RCC 7860 (cell line): ENCODE measurements at regions not wholly inside any gene's neighbourhood (a gene's known extent, or its start where the extent isn't known, plus 50 kb on each side); places are given as distances from the start of the nearest gene placed in this dataset.
"Not testable (repeated sequence)": the region's sequence is repeated elsewhere in the genome, so short reads cannot be mapped to it uniquely, and the experiment has no call there.

ENCODE experiments used
- DNase-seq: peaks from one replicate; pipeline ENCODE4 v3.0.0-alpha.2; 2015; ENCODE audit warnings: low spot score
- FAIRE-seq: peaks from 2 replicates; lab custom pipeline; 2012; peaks lifted over from hg19 to GRCh38; lab: Jason Lieb, UNC

DNA sequence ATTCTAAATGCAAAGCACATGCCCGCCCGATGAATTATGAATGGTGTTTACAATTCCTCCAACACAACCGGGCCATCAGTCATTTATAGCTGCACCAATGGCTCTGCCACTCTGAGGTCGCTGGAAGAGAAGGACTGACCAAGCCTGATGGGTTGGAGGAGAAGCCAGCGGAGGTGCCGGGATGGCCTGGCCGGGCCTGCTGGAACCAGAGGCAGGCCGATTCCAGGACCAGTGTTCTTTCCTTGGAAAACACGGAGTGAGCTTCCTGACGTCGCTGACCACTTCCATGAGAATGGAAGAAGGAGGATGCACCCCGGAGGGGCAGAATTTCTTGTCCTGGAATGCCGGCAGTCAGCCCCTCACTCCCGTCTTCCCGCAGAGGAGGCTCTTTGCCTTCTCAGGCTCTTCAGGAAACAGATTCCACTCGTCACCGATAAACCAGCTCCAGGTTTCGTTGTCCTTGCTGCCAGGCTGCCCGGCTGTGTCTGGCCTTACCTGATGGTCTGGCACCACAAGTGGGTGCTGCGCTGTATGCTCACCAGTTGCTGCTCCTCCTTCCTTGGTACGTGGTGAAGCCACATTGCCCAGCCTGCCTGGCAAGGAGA lies 358.5 kb upstream of the SFSWAP start:
- no peak for FAIRE-seq
- DNase-seq, result no peak

- no peak for FAIRE-seq
Observed at GRCh38 chr12:131353376-131353775, 357.5 kb upstream of the SFSWAP start.

DNA sequence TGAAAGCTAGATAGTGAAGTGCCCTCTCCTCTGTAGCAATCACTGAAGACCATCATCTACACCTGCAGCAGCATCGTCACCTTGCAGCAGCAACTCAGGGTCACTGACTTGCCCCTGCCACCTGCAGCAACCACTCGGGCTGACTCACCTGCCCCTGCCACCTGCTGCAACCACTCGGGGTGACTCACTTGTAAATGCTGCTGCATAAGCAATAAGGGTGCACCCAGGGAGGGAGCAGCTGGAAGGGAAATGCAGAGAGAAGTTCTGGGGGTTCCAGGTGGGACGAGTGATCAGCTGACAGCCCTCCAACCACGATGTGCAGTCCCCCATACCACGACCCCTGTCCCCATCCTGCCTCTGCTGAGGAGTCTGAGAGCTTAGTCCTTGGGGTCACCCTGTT lies 357.1 kb upstream of the SFSWAP start:
- DNase-seq (no peak), FAIRE-seq (no peak)

More at GRCh38 chr12:131353376-131353775, 357.5 kb upstream of the SFSWAP start:
- no peak for DNase-seq

DNA sequence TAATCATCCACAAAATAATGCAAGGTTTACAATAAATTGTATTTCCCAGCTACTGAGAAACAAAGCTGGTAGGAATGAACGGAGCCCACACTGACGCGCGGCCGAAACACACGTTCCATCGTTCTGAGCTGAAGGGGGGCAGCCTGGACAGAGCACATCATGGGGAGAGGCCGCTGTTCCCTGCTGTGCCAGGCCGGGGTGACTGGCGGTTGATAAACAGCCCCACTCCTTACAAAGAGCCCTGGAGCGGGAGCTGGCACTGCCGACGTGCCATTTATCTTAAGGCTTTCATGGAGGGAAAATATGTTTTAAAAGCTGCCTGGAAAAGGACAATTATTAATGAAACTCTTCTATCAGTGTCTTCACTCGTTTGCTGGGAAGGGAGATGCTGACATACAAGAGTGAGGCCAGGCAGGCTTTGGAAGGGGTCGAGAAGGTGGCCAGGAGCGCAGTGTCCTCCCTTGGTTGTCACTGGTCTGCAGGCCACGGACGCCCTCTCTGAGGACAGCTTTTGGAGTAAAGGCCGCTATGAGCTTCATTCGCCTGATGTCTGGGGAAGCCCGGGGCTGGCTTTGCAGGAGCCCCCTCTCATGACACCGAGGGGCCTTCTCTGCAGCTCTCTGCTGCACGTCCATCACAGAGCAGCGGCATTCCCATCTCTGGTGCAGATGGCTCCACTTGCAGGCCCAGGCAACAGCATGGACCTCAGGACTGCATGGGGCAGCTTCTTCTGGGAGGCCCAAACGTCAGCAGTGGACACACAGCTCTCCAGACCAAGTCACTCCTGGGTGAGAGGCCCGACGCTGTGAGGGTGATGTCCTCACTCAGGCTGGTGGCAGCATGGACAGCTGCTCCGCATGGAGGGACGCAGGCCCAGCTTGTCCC lies 355.3 kb upstream of the SFSWAP start:
- DNase-seq (no peak), FAIRE-seq (no peak)

GRCh38 chr12:131356485-131357184 lies 354.3 kb upstream of the SFSWAP start:
- DNase-seq (no peak), FAIRE-seq (no peak)

DNA sequence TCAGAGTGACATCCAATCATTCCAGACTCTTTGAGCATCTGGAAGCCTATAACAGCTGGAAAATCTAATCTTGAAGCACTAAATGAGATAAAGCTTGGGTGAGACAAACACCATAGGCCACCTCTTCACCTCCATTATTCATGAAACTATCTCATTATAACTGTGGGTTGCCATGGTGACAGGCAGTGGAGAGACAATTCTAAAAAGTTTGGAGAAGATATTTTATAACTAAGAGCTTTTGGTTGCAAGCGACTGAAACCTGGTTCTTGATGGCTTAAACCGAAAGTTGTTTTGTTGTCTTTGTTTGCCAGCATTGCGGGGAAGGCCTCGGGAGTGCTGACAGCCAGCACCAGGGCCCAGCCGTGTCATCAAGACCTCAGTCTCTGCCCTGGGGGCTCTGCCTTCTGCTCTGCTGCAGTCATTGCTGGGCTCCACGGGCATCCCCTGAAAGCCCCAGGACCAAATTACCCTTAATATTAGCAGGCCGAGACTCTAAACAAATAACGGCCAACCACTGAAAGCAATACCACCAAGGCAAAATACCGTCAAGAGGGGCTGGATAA lies 353.6 kb upstream of the SFSWAP start:
- FAIRE-seq, result no peak

GRCh38 chr12:131357920-131358319 lies 353.0 kb upstream of the SFSWAP start:
- DNase-seq, result no peak
- FAIRE-seq, result no peak

More for the DNA sequence above, 353.6 kb upstream of the SFSWAP start:
- no peak for DNase-seq

- FAIRE-seq (no peak), DNase-seq (no peak)
Observed at GRCh38 chr12:131362291-131363211, 348.3 kb upstream of the SFSWAP start.

- FAIRE-seq (no peak), DNase-seq (no peak)
Observed at GRCh38 chr12:131363393-131363792, 347.5 kb upstream of the SFSWAP start.

DNA sequence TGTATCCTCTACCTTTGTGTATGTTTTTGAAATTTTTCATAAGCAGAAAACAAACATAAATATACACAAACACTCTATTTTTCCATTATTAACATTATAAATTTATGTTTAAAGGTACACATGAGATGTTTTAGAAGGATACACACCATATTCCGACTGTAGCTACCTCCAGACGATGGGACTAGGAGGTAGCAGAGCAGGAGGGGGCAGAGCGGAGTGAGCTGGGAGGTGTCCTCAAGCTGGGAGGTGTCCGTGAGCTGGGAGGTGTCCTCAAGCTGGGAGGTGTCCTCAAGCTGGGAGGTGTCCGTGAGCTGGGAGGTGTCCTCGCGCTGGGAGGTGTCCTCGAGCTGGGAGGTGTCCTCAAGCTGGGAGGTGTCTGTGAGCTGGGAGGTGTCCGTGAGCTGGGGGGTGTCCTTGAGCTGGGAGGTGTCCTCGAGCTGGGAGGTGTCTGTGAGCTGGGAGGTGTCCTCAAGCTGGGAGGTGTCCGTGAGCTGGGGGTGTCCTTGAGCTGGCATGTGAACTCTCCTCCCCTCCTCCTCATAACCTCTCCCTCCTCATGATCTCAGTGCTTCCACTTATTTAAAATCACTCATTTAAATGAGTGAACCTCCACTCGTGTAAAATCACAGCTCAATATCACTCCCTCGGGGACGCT lies 346.9 kb upstream of the SFSWAP start:
- no peak for FAIRE-seq

DNA sequence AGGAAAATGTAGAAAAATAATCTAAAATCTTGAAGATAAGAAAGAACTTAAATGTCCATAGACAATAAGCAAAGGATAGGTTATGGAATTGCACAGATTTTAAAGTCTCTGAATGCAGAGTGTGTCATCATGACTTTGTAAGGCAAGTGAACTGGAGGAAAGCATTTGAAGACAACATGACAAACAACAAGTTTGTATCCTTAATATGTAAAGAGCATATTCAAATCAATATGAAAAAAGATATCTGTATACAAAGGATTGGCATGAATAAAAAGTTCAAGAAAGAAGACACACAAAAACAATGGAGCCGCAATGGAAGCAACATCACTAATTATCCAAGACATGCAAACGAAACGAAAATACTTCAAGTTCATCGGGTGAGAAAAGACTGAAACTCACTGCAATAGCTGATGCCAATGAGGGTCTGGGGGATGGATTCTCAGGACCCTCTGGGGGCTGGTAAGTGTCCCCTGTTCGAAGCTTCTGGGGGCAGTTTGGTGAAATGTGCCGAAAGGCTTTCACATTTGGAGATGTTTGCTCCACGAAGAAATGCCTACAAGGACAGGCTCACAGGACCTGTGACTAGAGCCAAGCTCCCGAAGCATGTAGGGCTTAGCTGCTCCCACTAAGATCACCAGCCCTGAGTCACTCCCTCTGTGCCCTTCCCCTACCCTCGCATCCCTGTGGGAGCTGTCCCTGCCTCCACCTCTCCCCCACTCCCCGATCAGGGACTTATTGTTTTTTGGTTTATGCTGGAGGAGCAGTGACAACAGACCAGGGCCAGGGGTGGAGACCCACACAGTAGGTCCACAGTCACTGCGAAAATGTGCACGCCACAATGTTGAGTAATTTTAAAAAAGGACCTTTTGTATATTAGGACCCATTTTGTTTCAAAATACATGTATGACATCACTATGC lies 345.7 kb upstream of the SFSWAP start:
- no peak for DNase-seq
- no peak for FAIRE-seq

More for the DNA sequence above, 346.9 kb upstream of the SFSWAP start:
- no peak for DNase-seq

DNA sequence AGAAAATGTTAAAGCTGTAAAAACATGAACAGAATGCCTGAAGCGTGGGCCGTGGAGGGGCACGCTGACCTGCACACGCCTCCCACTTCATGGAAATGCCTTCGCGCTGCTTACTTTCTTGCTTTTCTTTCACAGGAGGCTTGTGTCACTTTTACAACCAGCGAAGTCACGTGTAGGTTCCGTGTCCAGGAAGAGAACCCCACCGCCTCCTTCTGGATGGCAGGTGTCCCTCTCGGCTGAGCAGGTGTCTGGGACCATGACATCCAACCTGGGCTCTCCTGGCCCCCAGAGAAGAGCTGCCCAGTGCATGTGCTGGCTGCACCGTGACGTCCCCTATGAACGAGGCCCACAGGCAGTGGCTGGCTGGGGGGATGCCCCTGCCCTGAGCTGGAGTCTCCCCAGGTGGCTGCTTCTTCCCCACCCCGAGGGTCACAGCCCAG lies 345.0 kb upstream of the SFSWAP start:
- no peak for DNase-seq
- no peak for FAIRE-seq

DNA sequence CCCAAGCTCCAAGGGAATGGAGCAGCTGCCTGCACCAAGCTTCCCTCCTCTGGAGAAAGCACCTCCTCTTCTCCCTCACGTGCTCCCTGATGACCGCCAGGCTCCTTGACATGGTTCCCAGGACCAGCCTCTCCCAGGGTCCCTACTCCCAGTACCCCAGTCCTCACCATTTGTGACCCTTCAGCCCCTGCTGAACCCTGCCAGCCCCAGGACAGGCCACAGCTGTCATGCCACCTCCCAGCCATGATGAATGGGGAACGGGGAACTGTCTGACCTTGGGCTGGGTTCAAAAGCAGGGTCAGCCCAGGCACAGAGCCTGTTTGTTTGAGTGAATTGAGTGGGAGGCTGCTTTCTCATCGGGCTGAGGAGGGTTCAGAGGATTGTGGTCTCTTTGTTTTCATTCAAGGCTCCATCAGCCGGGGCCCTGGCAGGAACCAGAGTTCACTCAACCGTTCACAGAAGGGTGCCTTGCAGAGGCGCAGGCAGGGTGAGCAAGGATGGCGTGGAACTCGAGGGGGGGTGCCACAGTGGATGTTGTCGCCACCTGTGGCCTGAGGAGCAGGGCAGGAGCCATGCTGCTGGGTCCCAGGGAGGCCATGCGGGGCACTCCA lies 344.5 kb upstream of the SFSWAP start:
- FAIRE-seq, result no peak
- no peak for DNase-seq

DNA sequence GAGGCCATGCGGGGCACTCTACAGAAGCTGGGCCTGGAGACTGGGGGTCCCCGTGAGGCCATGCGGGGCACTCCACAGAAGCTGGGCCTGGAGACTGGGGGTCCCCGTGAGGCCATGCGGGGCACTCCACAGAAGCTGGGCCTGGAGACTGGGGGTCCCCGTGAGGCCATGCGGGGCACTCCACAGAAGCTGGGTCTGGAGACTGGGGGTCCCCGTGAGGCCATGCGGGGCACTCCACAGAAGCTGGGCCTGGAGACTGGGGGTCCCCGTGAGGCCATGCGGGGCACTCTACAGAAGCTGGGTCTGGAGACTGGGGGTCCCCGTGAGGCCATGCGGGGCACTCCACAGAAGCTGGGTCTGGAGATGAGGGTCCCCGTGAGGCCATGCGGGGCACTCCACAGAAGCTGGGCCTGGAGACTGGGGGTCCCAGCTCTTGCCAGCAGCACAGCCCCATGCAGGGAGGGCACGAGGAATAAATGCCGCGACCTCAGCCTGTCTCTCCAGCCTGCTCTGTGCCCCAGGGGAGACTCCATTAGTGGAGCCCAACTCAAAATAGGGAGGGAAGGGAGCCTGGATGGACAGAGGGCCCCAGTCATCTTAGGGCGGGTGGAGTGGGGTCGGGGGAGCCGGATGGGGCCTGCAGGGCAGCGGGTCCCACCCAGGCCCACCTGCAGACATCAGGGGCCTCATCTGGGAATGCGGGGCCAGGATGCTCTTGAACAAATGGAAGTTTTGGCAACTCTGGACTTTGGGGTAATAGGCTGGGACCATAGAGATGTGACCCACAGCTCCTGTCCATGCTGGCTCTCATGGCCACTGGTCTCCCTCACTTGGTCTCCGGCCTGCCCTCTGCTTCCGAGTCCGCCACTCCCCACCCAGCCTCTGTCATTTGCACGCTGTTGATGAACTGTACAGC lies 343.6 kb upstream of the SFSWAP start:
- FAIRE-seq, DNase-seq: not testable (repeated sequence)

DNA sequence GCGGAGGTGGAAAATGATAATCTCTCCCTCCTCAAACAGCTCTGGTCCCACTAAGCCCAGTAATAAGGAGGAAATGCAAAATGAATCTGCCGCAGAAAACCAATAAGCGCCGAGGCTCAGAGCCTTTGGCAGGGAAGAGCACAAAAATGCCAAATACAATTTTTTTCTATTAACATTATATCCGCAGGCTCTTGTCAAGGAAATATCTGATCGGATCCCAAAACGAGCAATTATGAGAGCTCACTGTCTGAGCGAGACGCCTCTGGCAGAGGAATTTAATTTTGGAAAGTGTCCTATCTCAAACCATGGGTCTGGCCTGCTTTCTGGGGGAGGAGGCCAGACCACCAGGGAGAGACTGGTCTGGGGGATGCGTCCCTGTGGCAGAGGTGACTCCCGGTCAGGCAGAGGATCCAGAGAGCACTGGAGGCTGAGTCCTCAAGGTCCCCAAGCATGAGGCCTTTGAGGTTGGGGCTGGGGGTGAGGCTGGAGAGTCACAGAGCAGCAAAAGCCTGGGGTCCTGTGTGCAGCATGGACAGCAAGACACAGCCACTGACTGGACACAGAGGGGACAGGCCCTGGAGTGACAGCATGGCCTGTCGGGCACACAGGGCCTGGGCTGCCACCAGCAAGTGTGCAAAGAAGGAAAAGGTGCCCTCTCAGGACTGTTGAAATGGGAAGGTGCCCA lies 342.8 kb upstream of the SFSWAP start:
- FAIRE-seq (no peak), DNase-seq (no peak)

DNA sequence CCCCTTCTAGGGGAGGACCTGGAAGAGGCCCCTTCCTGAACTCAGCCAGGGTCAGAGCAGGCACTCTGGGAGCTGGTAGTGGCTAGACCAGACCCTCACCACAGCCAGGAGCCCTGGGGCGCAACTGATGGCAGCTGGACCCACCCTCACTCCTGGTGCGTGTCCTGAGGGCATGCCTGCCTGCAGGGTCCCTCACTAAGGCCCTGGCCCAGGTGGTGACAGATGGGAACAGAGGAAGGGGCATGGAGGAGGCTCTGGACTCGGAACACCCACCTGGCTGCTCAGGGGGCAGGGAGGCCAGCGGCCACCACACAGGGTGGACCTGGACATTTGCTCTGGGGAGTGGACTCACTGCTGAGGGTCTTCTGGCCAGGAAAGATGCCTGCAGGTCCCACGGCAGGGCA lies 342.2 kb upstream of the SFSWAP start:
- FAIRE-seq, result no peak
- no peak for DNase-seq
